NCI-H1694 (cell line): ENCODE measurements at regions not wholly inside any gene's neighbourhood (a gene's known extent, or its start where the extent isn't known, plus 50 kb on each side); places are given as distances from the start of the nearest gene placed in this dataset.

Source experiments
- DNase-seq: peaks from one replicate; lab custom pipeline; 2025; lab: John Stamatoyannopoulos, UW

GRCh38 chr15:70303981-70304380 lies 206.3 kb upstream of the TLE3 start:
- no peak for DNase-seq

- DNase-seq, result no peak
Measured at GRCh38 chr15:70302360-70302759, 204.6 kb upstream of the TLE3 start.

GRCh38 chr15:70301396-70301795 lies 203.7 kb upstream of the TLE3 start:
- DNase-seq, result no peak

GRCh38 chr15:70299931-70300869 lies 202.5 kb upstream of the TLE3 start:
- no peak for DNase-seq

GRCh38 chr15:70297465-70298058 lies 199.8 kb upstream of the TLE3 start:
- no peak for DNase-seq

GRCh38 chr15:70294731-70295305 lies 197.1 kb upstream of the TLE3 start:
- DNase-seq, result no peak

GRCh38 chr15:70293591-70294470 lies 196.1 kb upstream of the TLE3 start:
- no peak for DNase-seq

GRCh38 chr15:70293138-70293537 lies 195.4 kb upstream of the TLE3 start:
- DNase-seq, result no peak

GRCh38 chr15:70292076-70292760 lies 194.5 kb upstream of the TLE3 start:
- no peak for DNase-seq

- no peak for DNase-seq
Measured at GRCh38 chr15:70291305-70292075, 193.8 kb upstream of the TLE3 start.

GRCh38 chr15:70290708-70291107 lies 193.0 kb upstream of the TLE3 start:
- no peak for DNase-seq

GRCh38 chr15:70289191-70289955 lies 191.7 kb upstream of the TLE3 start:
- DNase-seq, result no peak

GRCh38 chr15:70286113-70286806 lies 188.5 kb upstream of the TLE3 start:
- DNase-seq, result no peak

GRCh38 chr15:70284438-70285214 lies 186.9 kb upstream of the TLE3 start:
- DNase-seq, result no peak

GRCh38 chr15:70283511-70283910 lies 185.8 kb upstream of the TLE3 start:
- no peak for DNase-seq

- no peak for DNase-seq
Measured at GRCh38 chr15:70281811-70282307, 184.1 kb upstream of the TLE3 start.

GRCh38 chr15:70281261-70281810 lies 183.6 kb upstream of the TLE3 start:
- DNase-seq, result no peak

GRCh38 chr15:70280781-70281180 lies 183.1 kb upstream of the TLE3 start:
- no peak for DNase-seq
